CD1c-positive myeloid dendritic cell (primary cell): ENCODE measurements at regions not wholly inside any gene's neighbourhood (a gene's known extent, or its start where the extent isn't known, plus 50 kb on each side); places are given as distances from the start of the nearest gene placed in this dataset.

ENCODE experiments used
- DNase-seq: peaks from one replicate; pipeline ENCODE4 v3.0.0-alpha.2; 2016; ENCODE audit errors: extremely low spot score

- DNase-seq, result no peak
Observed at GRCh38 chr13:75231235-75231634, 250.7 kb downstream of the TBC1D4 start.

GRCh38 chr13:75226733-75227435 is 255.1 kb downstream of the TBC1D4 start:
- no peak for DNase-seq

- no peak for DNase-seq
Observed at GRCh38 chr13:75226092-75226491, 255.9 kb downstream of the TBC1D4 start.

GRCh38 chr13:75225288-75226032 is 256.5 kb downstream of the TBC1D4 start:
- no peak for DNase-seq

DNA sequence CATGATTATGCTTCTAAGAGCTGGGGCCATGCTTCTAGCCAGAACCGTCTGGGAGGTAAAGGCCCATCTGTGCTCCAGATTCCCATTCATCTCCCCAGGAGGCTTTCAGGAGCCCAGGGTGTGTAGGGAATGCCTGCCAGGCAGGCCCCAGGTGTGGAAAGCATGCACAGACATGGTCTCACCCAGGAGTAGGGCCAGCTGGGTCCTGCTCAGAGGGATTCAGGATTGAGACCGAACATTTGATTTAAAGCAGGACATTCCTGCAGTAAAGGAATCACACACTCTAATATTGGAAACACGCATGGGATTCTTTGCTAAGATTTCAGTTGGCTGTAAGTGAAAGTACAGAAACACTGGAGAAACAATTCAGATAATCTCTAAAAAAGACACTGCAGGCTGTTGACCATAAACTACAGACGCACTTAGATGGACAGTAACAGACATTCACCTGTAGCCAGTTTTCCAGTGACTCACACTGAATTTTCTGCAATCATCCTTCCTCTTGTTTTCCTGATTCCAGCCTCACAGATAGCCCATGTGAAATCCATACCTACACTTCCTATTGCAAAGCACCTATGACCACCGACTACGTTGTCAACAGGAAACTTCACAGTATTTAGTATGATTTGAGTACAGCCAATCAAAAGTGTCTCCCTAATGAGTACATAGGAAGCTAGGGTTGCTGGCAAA is 257.8 kb downstream of the TBC1D4 start:
- no peak for DNase-seq

GRCh38 chr13:75222031-75222430 is 259.9 kb downstream of the TBC1D4 start:
- no peak for DNase-seq

DNA sequence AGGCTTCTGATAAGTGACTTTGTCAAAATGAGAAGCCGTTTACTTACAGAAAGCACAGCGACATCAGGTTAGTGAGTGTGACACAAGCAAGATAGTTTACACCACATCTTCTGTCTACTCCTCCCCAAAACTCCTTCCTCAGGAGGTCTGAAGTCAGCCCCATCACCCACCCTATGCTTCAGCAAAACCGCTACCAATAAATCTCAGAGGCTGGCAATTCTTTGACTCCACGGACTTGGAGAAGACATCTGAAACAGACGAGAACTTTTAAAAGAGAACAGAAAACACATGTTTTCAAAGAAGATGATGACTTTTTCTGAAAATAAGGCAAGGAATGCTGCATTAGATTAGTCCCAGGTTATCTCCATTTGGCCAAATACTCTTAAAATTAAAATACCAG is 261.1 kb downstream of the TBC1D4 start:
- DNase-seq, result no peak

DNA sequence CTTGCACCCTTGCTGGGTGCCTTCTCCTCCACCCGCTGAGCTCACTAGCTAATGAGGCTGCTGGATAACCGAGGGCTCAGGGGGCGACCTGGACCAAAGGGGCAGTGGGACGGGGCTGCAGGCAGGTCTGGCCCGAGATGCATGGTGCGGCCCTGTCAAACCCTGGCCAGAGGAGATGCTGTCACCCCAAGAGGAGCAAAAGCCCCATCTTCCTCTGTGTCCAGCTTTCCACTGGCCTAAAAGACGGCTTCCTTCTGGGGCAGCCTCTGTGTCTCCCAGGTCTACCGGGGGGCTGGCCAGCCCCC is 261.8 kb downstream of the TBC1D4 start:
- no peak for DNase-seq

GRCh38 chr13:75219479-75220237 is 262.3 kb downstream of the TBC1D4 start:
- peak; percentile 71 for DNase-seq

DNA sequence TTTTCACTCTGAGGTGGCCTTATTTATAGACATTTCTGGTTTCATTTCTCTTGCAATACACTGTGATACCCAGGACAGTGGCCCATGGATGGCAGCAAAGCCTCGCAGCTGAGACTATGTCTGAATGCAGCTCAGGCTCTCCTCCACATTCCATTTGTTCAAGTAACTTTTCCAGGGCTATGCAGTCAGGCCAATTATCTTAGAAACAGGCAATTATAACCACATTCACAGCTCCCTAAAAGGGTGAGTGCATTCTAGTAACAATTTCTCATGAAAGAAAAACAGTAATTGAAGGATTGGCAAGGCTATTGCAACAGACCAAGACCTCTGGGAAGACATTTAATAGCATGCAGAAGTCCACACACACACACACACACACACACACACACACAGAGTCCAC is 264.0 kb downstream of the TBC1D4 start:
- no peak for DNase-seq

DNA sequence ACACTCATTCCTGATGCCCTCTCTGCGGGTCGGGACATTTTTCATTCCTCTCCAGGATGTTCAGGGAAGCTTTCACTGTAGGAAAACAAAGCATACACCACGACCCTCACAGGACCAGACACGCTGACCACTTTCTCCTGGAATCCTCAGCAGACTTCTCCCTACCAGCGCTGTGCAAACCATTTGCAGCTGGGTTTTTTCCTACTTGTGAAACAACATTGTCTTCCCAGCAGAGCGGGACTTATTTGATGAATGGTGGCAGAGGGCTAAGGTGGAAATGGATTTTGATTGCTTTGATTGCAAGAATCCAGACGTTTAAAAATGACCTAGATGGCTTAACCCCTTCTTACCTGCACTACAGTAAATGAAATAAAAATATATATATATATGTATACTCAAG is 265.9 kb downstream of the TBC1D4 start:
- no peak for DNase-seq

DNA sequence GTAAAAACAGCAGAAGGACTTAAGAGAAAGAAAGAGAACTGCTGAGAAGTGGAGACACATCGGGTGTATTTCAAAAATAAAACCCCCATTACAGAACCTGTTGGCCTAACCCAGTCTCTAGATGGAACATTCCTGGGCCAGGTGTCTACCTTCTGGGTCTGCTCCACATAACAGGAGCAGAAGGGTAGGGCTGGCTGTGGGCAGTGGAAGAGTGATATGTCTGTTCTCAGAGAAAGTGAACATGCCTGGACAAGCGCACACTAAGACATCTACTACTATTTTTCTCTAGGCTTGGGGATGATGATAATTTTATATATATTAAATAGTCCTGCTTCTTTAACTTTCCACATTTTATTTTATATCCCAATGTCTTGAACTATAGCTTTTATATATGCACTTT is 267.1 kb downstream of the TBC1D4 start:
- DNase-seq, result no peak

- no peak for DNase-seq
Observed at GRCh38 chr13:75202981-75203380, 279.0 kb downstream of the TBC1D4 start.

DNA sequence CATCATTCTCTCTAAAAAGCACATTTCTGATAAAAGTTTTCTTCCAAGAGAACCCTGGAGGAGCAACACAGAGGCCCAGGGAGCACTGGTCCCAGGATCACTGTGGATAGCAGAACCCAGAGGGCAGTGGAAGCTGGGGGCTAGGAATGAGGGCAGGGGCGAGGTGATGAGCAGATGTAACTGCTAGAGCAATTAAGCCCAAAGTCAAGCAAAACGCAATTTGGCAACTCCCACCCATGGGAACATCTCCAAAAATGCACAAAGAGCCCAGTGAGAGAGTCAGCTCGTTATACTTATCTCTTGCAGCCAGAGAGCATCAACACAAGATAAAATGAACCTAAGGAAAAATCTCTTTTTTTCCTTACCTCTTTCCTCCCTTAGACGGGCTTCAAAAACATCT is 284.2 kb downstream of the TBC1D4 start:
- DNase-seq, result no peak

GRCh38 chr13:75196147-75196837 is 285.7 kb downstream of the TBC1D4 start:
- DNase-seq, result no peak

- no peak for DNase-seq
Observed at GRCh38 chr13:75195495-75196146, 286.3 kb downstream of the TBC1D4 start.

DNA sequence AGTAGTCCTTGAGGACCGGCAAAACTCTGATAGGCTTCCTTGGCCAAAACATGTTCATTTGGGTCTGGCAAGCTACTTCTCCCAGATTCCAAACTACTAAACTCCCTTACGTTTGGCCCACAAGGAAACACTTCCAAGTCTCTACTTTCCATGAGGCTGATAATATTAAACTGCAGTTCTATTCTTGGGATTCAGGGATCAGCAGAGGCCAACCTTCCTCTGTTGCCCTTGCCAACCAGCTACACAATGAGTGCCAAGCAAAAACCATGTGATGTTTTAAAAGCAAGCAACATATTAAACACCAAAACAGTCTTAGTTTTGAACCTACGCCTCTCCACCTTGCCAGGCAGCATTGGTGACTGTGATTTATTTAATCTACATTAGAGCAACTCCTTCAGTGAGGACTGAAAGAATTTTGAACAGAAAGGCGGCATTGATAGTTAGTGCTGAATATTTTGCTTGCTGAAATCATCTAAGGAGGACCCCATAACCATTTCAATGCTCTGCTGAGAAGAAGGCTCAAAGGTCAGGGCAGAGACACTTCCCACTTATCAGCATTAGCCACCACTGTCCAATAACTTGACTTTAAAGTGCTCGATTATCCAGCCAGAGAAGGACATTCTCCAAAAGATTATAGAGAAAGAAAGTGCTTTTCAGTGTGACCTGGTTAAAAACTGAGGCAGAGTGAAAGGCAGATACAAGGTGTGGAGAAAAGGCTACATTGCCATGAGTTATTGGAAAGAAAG is 287.1 kb downstream of the TBC1D4 start:
- no peak for DNase-seq

GRCh38 chr13:75186379-75186778 is 295.6 kb downstream of the TBC1D4 start:
- DNase-seq, result no peak

DNA sequence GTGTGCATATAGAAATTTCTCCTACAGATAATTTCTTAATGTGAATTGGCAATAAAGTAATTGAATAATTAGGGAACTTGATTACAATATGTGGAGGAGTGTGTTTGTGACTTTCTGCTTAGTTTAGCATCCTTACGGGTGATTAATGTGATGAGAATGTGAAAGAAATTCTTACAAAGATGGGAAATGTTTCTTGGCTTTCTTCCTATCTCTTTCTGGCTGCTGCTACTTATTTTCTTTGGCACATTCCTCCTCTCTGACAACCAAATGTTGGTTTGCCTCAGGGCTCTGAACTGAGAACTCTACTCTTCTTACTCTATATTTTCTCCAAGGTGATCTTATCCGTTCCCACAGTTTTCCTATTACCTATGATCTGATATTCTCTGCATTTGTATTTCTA is 300.1 kb downstream of the TBC1D4 start:
- no peak for DNase-seq

GRCh38 chr13:75180805-75181455 is 301.0 kb downstream of the TBC1D4 start:
- no peak for DNase-seq
